HS-5 (cell line): ENCODE measurements at regions not wholly inside any gene's neighbourhood (a gene's known extent, or its start where the extent isn't known, plus 50 kb on each side); places are given as distances from the start of the nearest gene placed in this dataset.
"Not testable (repeated sequence)": the region's sequence is repeated elsewhere in the genome, so short reads cannot be mapped to it uniquely, and the experiment has no call there.

Experiments
- DNase-seq: peaks from one replicate; pipeline ENCODE4 v3.0.0-alpha.2; 2012; ENCODE audit warnings: low read depth

DNA sequence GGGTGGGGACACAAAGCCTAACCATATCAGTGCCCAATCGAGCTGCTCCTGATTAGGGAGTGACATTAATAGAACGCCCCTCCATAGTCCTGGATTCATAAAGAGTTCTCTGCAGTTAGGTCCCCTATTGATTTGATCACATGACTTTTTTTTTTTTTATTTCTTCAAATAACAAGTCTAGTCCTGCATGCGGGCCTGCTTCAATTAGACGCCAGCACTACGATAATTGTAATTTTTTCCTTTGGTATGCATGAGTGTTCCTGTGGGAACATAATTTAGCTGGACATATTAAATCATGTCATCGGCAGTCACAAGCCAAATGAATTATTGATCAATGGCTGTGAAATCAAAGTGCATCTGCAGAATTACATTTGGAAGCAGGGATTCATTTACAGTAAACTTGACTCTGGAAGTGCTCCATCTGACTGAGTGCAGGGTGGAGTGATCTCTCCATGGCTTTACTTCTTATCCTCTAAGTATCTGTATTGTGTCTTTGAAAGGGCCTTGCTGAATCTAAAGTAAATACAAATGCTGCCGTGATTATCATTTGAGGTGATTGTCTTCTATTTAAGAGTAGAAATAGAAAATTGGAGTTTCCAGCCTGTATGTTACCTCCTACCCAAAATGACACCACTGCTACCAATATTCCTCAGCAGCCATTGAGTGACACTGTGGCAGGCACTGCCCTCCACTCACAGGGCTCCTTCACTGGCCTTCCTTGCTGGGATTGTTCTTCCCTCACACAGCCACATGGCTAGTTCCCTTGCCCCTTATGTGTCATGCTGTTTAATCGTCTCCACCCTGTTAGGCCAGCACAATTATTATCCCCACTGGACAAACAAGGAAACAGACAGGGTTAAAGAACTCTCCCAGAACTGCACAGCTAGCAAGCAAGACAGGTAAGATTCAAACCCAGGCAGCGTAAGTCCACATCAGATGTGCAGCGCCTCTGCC is 337.4 kb upstream of the ID2 start:
- DNase-seq: no peak

DNA sequence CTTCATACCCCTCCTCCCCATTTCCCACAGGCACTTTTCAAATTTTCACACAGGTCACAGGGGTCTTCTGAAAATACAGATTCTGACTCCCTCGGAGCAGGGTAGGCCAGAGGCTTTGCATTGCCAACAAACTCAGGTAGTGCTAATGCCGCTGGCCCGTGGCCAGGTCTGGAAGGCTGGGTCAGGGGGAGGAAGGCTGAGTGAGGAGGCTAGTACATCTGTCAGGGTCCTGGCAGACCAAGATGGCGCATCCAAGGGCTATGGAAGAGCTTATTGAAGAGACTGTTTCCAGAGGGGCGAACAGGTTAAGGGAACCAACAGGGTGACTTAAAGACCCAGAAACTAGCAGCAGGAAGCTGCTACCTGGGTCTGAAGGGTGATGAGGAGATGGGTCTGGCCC is 336.7 kb upstream of the ID2 start:
- DNase-seq: no peak

DNA sequence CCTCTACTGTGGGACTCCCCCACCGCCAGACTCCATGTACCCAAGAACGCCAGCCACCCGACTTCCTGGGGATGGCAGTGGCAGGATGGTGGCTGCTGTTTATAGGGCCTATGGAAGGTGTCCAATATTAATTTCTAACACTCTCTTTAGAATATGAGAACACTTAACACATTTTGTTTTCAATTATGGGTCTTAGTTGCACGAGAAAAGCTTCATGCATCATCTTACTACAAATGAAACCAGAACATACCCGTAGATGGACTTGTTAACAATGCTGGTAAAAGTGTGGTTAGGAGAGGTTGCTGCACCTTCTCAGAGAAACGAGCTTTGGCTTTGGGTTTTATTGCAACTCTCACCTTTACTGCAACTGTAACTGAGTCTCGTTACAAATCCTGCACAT is 335.6 kb upstream of the ID2 start:
- DNase-seq: no peak

DNA sequence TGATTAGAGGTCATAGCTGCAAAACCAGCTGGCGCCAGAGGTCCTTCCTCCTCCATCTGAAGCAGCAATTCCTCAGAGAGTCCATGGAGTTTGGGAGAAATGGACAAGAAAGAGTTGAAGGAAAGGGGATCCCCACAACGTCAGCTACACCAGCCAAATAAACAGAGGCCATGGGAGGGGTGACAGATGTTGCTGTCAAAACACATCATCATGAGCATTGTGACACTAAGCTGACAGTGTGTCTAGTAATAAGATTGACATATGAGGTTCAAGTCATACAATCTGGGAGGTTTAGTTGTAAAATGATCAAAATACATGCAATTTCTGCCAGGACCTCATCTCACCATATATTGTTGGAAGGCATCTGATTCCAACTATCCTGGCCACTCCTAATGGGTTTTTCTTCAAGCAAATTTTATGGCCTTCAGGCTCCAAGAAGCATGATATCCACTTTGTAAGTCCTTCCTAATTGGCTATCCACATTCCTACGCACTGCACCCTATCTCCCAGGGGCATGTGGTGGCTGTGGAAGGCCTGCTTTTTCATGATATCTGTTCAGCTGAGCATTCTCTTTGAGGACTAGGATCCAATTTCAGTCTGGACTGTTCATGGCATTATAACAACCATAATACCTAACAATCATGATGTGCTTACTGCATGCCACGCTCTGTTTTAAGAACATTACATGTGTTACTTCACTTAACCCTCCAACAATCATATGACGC is 335.0 kb upstream of the ID2 start:
- no peak for DNase-seq

DNA sequence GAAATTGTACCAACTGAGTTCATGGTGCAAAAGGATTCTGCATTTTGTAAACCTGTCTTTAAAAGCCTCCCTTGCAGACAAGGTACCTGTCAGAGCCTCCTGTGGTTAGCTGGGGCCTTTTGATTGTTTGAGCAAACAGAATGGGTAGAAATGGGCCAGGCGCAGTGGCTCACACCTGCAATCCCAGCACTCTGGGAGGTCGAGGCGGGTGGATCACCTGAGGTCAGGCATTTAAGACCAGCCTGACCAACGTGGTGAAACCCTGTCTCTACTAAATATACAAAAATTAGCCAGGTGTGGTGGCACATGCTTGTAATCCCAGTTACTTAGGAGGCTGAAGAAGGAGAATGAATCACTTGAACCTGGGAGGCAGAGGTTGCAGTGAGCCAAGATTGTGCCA is 332.9 kb upstream of the ID2 start:
- not testable (repeated sequence) for DNase-seq

DNA sequence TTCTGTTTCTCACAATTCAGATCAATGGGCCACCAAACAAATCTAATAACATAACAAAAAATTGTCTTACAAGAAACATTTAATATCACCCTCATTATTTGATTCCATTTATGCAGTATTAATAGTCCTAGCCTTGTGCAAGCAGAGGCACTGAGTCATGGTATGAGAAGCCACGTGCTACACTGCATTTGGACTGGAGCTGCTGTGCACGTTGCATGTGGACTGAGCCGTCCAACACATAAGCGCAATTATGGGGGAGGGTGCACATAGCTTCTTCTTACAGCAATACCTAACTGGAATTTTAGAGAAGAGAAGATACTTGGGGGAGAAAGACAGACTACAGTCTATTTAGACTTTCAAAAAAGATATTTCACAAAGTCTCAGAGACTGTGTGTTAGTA is 329.6 kb upstream of the ID2 start:
- no peak for DNase-seq

DNA sequence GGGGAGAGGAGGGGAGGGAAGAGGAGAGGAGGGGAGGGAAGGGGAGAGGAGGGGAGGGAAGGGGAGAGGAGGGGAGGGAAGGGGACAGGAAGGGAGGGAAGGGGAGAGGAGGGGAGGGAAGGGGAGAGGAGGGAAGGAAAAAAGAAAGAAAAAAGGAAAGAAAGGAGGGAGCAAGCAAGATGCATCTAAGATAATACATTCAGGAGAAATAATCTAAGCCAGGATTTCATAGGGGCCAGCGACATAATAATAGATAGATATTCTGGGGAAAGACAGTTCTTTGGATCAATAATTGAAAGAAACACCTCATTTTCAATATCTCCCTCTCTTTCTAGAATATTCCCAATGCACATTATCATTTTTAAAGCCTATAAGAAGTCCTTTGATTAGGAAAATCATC is 328.9 kb upstream of the ID2 start:
- DNase-seq: no peak

DNA sequence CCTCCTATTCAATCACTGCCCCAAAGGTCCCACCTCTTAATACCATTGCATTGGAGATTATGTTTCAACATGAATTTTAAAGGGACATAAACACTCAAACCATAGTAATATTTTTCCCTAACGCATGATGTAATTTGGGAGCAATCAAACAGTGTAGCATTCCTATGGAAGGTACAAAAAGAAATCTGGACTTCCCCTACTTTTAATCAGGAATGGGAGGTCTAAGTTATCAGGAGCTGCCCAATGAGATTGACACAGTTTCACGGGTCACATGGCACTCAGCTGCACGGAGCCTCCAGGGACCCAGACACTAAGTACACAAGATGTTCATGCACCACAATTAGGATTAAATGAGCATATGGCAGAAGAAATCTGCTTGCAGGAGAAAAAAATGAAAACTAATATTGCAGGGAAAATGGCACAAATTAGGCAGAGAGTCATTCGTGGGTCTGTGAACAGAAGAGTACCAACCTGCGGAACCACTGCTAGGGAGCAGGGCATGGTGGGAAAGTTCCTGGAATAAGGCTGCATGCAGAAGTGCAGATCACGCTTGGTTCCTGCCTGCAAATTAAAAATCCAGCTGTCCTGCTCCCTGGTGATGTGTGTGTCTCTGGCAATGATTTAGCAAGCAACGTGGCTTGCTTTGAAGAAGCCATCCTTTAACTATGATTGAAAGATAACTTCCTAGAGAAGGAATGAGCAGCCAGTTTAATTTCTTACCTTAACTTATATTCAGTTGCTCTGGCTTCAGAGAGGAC is 326.6 kb upstream of the ID2 start:
- no peak for DNase-seq

DNA sequence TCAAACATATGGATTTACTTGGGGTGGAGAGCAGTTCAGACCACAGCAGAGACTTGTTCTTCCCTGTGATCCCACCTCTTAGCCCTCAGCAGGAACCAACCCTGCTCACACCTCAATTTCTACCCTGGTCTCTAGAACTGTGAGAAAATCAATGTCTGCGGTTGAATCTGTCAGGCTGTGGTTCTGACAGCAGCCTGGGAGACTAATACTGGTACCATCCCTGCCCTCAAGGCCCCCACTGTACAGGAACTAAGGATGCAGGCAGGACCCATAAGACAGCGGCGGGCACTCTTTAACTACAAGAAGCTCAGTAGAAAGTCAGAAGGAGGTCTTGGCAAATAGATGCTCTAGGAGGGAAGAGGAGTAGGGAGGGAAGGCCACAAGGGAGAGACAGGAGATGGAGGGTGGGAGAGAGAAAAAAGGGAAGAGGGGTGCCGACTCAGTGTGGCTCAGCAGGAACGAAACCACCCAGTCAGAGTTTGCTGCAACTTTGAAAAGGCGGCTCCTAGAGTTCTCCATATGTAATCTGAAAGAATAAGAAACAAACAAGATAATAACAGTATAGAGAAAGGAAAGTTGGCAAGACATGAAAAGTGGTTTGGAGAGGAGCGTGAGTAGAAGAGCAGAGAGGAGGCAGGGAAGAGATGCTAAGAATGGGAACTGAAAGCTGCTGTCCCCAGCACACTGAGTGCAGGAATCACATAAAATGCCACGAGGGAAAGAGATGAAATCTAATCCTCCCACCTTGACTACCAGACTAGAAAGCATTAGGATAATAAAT is 323.9 kb upstream of the ID2 start:
- DNase-seq: no peak

DNA sequence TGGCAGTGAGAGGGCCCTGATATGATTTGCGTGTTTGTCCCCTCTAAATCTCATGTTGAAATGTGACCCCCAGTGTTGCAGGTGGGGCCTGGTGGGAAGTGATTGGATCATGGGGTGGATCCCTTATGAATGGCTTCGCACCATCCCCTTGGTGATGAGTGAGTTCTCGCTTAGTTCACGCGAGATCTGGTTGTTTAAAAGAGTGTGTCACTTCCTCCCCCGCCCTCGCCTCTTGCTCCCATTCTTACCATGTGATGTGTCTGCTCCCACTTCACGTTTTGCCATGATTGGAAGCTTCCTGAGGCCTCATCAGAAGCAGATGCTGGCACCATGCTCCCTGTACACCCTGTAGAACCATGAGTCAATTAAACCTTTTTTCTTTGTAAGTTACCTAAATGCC is 319.9 kb upstream of the ID2 start:
- no peak for DNase-seq

DNA sequence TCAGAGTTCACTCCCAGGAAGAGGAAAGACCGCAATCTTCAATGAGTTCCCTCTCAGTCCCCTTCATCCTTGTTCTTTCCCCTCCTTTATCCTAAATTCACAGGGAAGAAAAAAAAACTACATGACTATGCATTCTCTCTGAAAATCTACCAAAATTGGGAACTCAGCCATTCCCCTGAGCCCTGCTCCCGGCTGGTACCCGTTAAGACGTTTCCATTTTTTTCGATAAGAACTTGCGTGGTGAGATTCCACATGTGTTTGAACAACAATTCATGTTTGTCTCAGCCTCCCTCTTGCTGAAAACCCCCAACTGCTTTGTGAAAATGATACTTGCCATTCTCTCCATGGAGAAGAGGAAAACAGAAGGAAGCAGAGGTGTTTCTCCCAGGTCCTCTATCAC is 318.7 kb upstream of the ID2 start:
- no peak for DNase-seq

DNA sequence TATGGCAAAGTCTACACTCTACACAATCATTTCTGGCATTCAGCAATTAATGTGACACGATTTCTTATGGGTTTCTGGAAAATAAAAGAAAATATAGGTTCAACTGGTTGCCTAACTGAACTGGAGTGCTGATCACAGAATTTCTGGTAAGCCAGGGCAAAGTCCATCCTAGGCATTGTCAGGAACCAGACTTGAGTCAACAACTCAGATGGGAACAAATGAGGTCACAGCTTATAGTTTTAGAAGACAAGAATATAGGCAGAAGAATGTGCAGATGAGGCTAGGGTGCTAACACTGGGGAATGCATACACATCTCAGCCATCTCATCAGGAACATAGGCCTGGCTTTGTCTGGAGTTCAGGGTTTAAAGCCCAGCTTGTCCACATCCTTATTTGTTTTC is 317.2 kb upstream of the ID2 start:
- DNase-seq: no peak

DNA sequence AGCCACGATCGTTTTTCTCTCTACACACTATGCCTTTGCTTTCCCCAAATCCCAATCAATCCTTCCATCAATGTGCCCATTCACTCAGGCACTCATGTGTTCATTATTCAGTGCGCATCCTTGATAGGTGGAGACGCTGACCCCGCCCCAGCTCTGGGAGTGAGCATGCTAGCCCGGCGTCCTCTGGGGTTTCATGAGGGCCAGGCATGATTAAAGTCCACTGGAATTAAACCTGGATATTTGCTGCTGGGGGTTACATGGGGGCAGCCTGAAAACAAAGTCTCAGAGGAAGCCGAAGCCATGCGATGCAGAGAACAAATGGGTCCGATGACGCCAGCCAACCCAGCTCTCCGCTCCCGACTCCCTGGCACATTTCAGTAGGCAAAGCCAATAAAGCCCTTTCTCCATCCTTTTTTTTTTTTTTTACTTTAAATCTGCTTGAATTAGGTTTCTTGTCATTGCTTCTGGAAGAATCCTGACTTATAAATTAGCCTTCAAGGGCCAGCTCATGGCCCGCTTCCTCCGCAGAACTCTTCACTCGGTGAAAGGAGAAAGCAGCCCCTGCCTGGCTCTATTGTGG is 316.4 kb upstream of the ID2 start:
- DNase-seq: no peak

DNA sequence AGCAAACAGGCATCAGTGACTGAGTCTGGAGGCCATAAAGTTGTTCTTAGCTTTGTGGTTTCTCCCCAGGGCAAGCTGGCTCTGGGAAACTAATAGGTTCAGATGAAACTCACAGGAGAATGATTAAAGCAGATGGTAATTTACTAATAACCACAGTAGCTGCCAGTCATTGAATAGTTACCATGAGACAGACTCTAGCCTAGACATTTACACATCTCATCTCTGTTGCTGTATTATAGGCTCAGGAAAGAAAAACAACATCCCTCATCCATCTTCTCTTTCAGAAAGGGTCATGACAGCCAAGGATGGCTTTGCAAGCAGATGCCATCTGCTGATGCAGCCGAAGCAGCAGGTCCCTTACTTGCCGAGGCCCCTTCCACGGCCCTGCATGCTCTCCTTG is 314.0 kb upstream of the ID2 start:
- DNase-seq: no peak

DNA sequence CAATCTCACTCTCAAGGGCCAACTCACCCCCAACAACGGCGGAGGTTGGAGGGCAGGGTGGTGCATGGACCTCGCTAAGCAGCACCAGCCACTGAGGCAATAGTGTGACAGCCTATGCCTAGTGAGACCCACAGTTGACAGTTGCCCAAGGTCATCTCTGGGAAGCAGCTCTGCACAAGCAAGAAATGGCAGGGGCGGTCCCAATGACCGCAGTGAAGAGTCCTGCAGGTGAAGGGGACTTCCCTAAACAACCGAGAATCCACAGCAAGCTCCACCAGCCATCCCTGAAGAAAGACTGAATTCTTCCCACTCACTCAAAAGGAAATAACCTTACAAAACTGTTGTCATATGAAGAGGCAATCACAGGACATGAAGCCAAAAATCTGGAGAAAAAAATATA is 313.4 kb upstream of the ID2 start:
- DNase-seq: no peak

DNA sequence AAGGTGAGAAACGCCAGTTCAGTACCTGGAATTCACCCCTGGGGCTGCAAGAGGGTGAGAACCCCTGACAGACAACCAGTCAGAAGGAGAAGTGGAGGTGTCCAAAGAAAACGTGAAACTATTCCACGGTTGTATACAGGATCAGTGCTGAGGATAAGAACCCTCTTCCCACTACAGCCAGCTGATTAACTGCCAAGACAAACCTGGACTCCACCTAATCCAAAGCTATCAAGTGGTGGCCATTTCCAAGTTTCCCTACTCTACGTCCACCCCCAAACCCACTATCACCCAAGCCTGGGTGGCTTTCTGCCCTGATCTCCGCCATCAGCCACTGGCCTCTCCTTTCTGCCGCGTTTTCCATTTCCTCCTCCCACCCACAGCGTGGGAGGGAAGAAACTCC is 312.3 kb upstream of the ID2 start:
- no peak for DNase-seq

DNA sequence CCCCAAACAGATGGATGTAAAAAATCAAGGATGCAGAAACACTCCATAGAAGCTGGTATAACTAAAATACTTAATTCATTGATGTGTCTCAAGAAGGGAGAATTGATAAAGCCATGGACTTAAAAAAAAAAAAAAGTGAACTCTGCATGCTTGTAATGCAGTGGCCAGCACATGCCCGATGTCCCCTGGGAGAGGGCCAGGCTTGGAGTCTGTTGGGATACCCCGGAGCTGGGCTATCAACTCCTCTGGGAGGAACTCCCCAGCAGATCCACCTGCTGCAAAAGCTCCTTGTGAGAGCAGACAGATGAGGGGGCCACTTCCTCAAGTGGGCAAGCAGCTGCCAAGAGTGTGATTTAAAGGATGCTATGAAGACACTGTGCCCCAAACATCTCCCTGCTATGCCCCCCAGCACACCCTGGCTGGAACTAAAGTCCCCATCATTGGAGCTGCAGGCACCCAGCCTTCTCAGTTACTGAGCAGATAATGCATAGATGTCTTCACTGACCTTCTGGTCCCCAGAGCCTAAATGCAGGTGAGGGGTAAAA is 311.5 kb upstream of the ID2 start:
- DNase-seq: no peak

DNA sequence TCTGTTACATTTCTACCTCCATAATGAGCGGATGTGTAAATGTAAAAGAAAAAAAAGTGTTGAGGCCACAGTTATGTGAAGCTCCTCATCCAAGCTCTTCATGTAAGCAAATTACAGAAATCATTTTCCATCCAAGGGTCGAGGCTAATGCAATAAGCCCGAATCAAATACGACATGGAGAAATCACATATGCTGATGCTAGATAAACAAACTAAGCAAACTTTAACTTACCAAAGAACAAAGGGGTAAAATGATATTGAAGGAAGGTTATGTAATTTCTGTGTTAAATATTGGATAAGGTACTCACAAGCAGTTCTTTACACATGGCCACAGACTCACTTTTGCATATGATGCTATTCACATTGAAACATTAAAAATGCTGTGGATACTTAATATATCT is 310.2 kb upstream of the ID2 start:
- no peak for DNase-seq

DNA sequence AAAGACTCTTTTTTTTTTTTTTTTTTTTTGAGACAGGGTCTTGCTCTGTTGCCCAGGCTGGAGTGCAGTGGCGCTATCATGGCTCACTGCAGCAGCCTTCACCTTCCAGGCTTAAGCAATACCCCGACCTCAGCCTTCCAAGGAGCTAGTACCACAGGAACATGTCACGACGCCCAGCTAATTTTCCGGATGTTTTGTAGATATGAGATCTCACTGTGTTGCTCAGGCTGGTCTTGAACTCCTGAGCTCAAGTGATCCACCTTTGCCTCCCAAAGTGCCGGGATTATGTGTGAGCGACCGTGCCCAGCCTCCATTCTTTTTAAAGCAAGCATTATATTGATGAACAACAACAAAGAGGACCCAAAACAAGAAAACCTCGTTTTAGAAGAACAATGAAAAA is 307.1 kb upstream of the ID2 start:
- DNase-seq: no peak

DNA sequence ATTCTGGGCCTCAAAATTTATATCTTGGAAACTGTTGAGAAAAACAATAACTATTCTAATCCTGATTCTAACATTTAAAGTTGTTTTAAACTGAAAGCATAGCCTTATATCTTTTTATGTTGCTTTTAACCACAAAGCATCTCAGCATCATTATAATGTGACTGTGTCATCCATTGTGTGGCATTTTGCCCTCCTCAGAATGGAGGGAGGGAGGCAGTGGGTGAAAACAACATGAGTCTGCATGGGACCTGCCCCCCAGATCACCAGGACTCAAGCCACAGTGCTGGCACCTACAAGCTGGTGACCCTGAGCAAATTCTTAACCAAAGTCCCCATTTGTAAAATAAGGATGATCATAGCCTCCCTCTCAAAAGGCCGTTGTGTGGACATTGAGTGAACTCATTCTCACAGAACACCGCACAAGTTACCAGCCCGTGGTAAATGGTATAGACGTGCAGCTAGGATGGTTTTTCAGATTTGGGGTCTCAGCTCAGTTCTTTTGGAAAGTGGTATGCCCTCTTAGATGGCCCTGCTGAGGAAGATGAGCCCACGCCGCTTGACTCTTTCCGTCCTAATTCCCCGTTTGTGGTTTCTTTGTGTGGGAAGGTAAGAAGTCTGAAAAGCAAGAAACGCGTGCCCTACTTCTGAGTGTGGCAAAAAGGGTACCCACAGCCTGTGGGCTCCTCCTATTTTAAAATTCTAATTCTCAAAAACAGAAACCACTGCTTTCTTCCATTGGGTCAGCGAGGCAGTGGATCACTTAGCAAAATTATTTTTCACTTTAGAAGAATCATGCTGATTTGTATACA is 305.0 kb upstream of the ID2 start:
- no peak for DNase-seq
